ENCODE measurements at regions not wholly inside any gene's neighbourhood (a gene's known extent, or its start where the extent isn't known, plus 50 kb on each side); places are given as distances from the start of the nearest gene placed in this dataset.
"Not testable (repeated sequence)": the region's sequence is repeated elsewhere in the genome, so short reads cannot be mapped to it uniquely, and the experiment has no call there.

DNA sequence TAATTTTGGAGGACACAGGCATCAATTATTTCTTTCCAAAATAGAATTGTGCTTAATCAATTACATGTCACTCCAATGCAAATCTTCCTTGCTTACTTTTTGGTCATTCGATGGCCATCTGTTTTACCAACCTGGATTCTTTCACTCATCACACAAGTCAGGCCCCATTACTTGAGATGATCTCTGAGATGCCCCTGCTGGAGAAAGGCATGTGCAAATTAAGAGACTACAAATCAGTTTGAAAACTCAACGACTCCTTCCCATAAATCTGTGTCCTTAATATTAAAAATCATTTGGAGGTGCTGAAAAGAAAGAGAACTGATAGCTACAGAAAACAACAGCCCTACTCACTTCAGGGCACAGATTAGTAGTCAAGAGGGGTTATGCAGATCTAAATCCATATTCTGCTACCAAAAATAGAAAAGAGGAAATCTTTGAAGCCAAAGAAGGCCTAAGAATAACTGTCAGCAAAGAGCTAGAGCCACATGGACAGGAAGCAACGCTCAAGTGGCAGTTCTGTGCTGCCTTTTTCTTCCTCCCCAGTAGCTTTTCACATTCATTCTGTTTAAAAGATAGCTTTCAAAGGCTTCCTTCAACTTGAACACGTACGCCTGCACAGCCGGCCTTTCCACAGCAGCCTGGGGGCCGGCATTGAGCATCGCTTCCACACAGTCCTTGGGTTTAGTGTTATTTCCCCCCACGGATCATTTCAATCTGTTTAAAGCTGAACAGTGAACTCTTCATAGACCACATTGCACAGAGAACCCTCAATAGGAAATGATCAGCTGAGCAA is 79.3 kb upstream of the MAP3K1 start:
- peak in 1 of 2 donors; percentile 72 for DNase-seq (ENCODE audit: low read depth in 1 of 2, low spot score in 1 of 2)
- H3K4me1 ChIP-seq (ENCODE audit: low read depth): peaks cover 42% of the 10 kb centered on the region
- H3K27me3 ChIP-seq: no peaks in the 10 kb centered on the region
- H3K27ac ChIP-seq: peak overlapping the region; percentile 90
- H3K36me3 ChIP-seq: no peaks in the 10 kb centered on the region
- no peak overlapping the region for H3K4me3 ChIP-seq
- TF ChIP-seq, protein P1, sequence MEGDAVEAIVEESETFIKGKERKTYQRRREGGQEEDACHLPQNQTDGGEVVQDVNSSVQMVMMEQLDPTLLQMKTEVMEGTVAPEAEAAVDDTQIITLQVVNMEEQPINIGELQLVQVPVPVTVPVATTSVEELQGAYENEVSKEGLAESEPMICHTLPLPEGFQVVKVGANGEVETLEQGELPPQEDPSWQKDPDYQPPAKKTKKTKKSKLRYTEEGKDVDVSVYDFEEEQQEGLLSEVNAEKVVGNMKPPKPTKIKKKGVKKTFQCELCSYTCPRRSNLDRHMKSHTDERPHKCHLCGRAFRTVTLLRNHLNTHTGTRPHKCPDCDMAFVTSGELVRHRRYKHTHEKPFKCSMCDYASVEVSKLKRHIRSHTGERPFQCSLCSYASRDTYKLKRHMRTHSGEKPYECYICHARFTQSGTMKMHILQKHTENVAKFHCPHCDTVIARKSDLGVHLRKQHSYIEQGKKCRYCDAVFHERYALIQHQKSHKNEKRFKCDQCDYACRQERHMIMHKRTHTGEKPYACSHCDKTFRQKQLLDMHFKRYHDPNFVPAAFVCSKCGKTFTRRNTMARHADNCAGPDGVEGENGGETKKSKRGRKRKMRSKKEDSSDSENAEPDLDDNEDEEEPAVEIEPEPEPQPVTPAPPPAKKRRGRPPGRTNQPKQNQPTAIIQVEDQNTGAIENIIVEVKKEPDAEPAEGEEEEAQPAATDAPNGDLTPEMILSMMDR (IDR thresholded peaks at IDR 0.05; ENCODE audit: low read depth, low read length): no peak
- H3K9me3 ChIP-seq (ENCODE audit: low read depth): no peaks in the 10 kb centered on the region

DNA sequence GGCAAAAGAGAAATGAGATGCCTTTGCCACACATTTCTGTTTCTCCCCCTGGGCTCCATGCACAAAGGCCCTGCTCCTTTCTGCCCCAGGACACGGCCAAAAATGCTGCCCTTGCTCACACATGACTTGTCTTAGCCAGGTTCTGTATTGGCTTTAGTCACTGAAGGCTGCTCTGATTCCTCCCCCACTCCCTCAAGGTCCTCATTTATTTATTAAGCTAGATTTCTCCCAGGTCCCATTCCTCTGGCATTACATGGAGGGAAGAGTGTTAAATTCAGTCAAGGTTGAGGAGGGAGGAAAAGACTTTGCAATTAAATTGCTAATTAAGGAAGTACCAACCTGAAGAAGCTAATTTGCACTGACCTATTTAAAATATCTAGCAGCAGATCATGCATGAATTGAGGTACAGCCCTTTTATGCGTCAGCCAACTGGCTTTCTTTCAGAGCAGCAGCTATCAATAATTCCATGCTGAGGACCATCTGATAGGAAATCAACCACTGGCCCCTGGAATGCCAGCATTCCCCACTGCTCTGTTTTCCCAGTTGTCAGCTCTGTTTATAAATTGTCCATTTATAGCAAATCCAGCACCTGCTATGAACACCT is 81.2 kb upstream of the MAP3K1 start:
- Histone ChIP-seq H3K4me3 (no peak overlapping the region), H3K36me3 (no peaks in the 10 kb centered on the region)

DNA sequence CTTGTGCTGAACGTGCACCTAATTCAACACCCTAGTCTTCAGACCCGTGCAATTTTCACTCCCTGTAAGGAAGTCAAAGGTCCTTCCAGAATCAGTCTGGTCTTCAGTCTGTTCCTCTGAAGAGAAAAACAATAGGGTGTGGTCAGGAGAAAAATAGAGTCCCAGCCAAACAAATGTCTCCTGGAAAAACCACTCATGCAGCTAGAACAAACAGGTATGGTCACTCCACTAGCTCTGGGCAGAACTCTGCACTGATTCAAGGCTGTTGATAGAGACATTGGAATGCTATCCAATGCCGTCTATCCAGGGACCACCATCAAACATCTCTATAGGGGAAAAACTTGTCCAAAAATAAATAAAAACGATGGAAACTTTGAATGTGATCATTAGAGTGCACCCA is 81.8 kb upstream of the MAP3K1 start:
- no peak overlapping the region for H3K4me3 ChIP-seq
- peaks cover 42% of the 10 kb centered on the region for H3K4me1 ChIP-seq (ENCODE audit: low read depth)
- DNase-seq (ENCODE audit: low read depth in 1 of 2, low spot score in 1 of 2): no peak
- no peaks in the 10 kb centered on the region for H3K9me3 ChIP-seq (ENCODE audit: low read depth)
- no peaks in the 10 kb centered on the region for H3K27me3 ChIP-seq
- TF ChIP-seq, protein P1 (IDR thresholded peaks at IDR 0.05; ENCODE audit: low read depth, low read length): no peak
- H3K36me3 ChIP-seq: no peaks in the 10 kb centered on the region
- no peak overlapping the region for H3K27ac ChIP-seq

More for the DNA sequence above, 81.2 kb upstream of the MAP3K1 start:
- Histone ChIP-seq H3K4me1 (ENCODE audit: low read depth) (peaks cover 42% of the 10 kb centered on the region), H3K9me3 (ENCODE audit: low read depth) (no peaks in the 10 kb centered on the region), H3K27me3 (no peaks in the 10 kb centered on the region), H3K27ac (peak overlapping the region; percentile 90)
- TF ChIP-seq, protein P1 (IDR thresholded peaks at IDR 0.05; ENCODE audit: low read depth, low read length): no peak
- DNase-seq (ENCODE audit: low read depth in 1 of 2, low spot score in 1 of 2): no peak

DNA sequence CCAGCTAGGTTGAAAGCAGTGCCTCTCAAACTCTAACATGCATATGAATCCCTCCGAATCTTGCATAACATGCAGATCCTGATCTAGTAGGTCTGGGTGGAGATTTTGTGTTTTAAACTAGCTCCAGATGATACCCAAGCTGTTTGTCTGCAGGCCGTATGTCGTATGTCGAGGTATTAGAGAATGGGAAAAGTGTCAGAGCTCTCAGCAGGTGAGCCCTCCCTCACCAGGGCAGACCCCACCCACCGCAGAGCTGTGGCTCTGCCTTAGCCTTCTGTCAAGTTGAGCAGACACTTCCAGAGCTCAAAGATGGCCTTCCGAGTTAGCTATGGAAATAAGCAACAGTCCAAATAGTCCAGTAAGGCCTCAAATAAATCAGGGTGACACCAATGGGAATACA is 83.2 kb upstream of the MAP3K1 start:
- DNase-seq (ENCODE audit: low read depth in 1 of 2, low spot score in 1 of 2): no peak
- TF ChIP-seq, protein P1 (IDR thresholded peaks at IDR 0.05; ENCODE audit: low read depth, low read length): no peak
- Histone ChIP-seq H3K27me3 (no peaks in the 10 kb centered on the region), H3K36me3 (no peaks in the 10 kb centered on the region), H3K4me1 (ENCODE audit: low read depth) (peaks cover 35% of the 10 kb centered on the region), H3K27ac (no peak overlapping the region), H3K9me3 (ENCODE audit: low read depth) (no peaks in the 10 kb centered on the region), H3K4me3 (no peak overlapping the region)

DNA sequence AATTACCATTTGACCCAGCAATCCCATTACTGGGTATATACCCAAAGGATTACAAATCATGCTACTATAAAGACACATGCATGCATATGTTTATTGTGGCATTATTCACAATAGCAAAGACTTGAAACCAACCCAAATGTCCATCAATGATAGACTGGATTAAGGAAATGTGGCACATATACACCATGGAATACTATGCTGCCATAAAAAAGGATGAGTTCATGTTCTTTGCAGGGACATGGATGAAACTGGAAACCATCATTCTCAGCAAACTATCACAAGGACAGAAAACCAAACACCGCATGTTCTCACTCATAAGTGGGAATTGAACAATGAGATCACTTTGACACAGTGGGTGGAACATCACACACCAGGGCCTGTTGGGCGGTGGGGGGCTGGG is 83.9 kb upstream of the MAP3K1 start:
- H3K4me3 ChIP-seq; H3K27me3 ChIP-seq; H3K27ac ChIP-seq; DNase-seq (ENCODE audit: low read depth in 1 of 2, low spot score in 1 of 2); H3K36me3 ChIP-seq; H3K9me3 ChIP-seq (ENCODE audit: low read depth): not testable (repeated sequence)
- H3K4me1 ChIP-seq (ENCODE audit: low read depth): peaks cover 29% of the 10 kb centered on the region

DNA sequence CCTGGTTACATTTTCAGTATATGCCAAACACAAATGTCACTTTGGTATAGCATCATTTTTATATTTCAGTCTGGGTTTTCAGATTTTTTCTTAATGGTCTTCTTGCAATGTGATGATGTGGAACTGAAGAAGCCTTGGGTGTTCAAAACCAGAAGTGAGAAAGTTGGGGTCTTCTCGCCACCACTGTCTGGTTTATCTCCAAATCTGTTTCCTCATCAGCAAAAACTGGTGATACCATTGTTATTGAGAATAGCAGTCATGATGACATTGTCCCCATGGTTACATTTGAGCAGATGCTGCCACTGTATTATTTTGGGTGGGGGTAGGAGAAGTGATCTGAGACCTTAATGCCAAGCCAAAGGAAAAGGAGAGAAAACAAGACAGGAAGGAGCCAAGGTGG is 85.9 kb upstream of the MAP3K1 start:
- no peaks in the 10 kb centered on the region for H3K9me3 ChIP-seq (ENCODE audit: low read depth)
- TF ChIP-seq, protein P1 (IDR thresholded peaks at IDR 0.05; ENCODE audit: low read depth, low read length): no peak
- no peak for DNase-seq (ENCODE audit: low read depth in 1 of 2, low spot score in 1 of 2)
- H3K4me3 ChIP-seq: no peak overlapping the region
- peaks cover 17% of the 10 kb centered on the region for H3K4me1 ChIP-seq (ENCODE audit: low read depth)
- no peaks in the 10 kb centered on the region for H3K36me3 ChIP-seq
- H3K27ac ChIP-seq: no peak overlapping the region
- H3K27me3 ChIP-seq: no peaks in the 10 kb centered on the region
